ENCODE measurements at regions not wholly inside any gene's neighbourhood (a gene's known extent, or its start where the extent isn't known, plus 50 kb on each side); places are given as distances from the start of the nearest gene placed in this dataset.
A peak's percentile ranks its signal among the peaks of the same experiment; 100 is the strongest.

GRCh38 chr10:2943932-2944614 is 123.3 kb upstream of the PFKP start:
- Histone ChIP-seq H3K27ac (no peak overlapping the region), H3K4me1 (ENCODE audit: insufficient read depth) (no peaks in the 10 kb centered on the region), H3K4me3 (no peak overlapping the region), H4K20me1 (ENCODE audit: insufficient read depth, poor library complexity, severe bottlenecking) (no peaks in the 10 kb centered on the region), H3K9me3 (ENCODE audit: low read depth) (no peaks in the 10 kb centered on the region), H3K36me3 (replicated peaks; ENCODE audit: insufficient read depth, low read depth) (no peaks in the 10 kb centered on the region), H3K4me2 (no peak overlapping the region), H3K79me2 (no peaks in the 10 kb centered on the region), H3K27me3 (no peaks in the 10 kb centered on the region), H3K9me2 (replicated peaks; ENCODE audit: insufficient read depth) (no peaks in the 10 kb centered on the region), H2AFZ (no peak overlapping the region)
- 85% methylated on average over 7 of the region's 7 CpGs for WGBS (ENCODE audit: low lambda C conversion rate, missing lambda C conversion rate)
- DNase-seq (ENCODE audit: low spot score), result no peak
- TF ChIP-seq EZH2 (IDR thresholded peaks at IDR 0.05; ENCODE audit: borderline replicate concordance) (no peak), EZH2phosphoT487 (IDR thresholded peaks at IDR 0.05; ENCODE audit: low read depth, severe bottlenecking, unreplicated experiment) (no peak), CTCF (IDR thresholded peaks at IDR 0.05; ENCODE audit: poor library complexity) (no peak)

GRCh38 chr10:2942938-2943337 is 124.4 kb upstream of the PFKP start:
- Histone ChIP-seq H4K20me1 (ENCODE audit: insufficient read depth, poor library complexity, severe bottlenecking) (no peaks in the 10 kb centered on the region), H3K27me3 (no peaks in the 10 kb centered on the region), H3K4me2 (no peak overlapping the region), H2AFZ (no peak overlapping the region), H3K4me3 (no peak overlapping the region), H3K9me3 (ENCODE audit: low read depth) (no peaks in the 10 kb centered on the region), H3K36me3 (replicated peaks; ENCODE audit: insufficient read depth, low read depth) (no peaks in the 10 kb centered on the region), H3K27ac (no peak overlapping the region), H3K9me2 (replicated peaks; ENCODE audit: insufficient read depth) (no peaks in the 10 kb centered on the region), H3K4me1 (ENCODE audit: insufficient read depth) (no peaks in the 10 kb centered on the region), H3K79me2 (no peaks in the 10 kb centered on the region)
- TF ChIP-seq EZH2 (IDR thresholded peaks at IDR 0.05; ENCODE audit: borderline replicate concordance) (no peak), EZH2phosphoT487 (IDR thresholded peaks at IDR 0.05; ENCODE audit: low read depth, severe bottlenecking, unreplicated experiment) (no peak), CTCF (IDR thresholded peaks at IDR 0.05; ENCODE audit: poor library complexity) (no peak)
- WGBS (ENCODE audit: low lambda C conversion rate, missing lambda C conversion rate), result 42% methylated on average over 3 of the region's 3 CpGs
- DNase-seq (ENCODE audit: low spot score), result no peak

DNA sequence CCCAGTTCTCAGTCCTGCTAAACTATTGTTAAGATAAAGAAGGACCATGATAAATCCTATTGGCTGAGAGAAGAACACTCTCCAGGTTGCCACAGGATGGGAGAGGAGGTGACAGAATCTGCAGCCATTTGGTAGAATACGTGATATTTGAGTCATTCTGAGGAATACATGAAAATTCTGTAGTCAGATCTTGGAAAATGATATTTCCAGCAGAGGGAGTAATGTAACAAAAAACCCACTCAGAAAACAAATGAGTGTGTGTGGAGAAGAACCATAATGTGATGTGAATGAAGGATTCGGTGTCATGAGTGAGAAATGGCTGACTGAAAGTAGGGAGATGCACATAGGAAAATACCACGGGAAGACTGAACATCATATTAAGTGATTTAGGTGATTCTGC is 128.5 kb upstream of the PFKP start:
- Histone ChIP-seq H3K27ac (no peak overlapping the region), H3K9me3 (ENCODE audit: low read depth) (no peaks in the 10 kb centered on the region), H3K4me3 (no peak overlapping the region), H3K4me1 (ENCODE audit: insufficient read depth) (no peaks in the 10 kb centered on the region), H3K36me3 (replicated peaks; ENCODE audit: insufficient read depth, low read depth) (no peaks in the 10 kb centered on the region), H3K9me2 (replicated peaks; ENCODE audit: insufficient read depth) (no peaks in the 10 kb centered on the region), H3K4me2 (no peak overlapping the region), H3K27me3 (no peaks in the 10 kb centered on the region), H2AFZ (no peak overlapping the region), H4K20me1 (ENCODE audit: insufficient read depth, poor library complexity, severe bottlenecking) (no peaks in the 10 kb centered on the region), H3K79me2 (no peaks in the 10 kb centered on the region)
- DNase-seq (ENCODE audit: low spot score), result no peak
- WGBS (ENCODE audit: low lambda C conversion rate, missing lambda C conversion rate), result 85% methylated on average over 3 of the region's 3 CpGs
- TF ChIP-seq CTCF (IDR thresholded peaks at IDR 0.05; ENCODE audit: poor library complexity) (peak; percentile 36), EZH2phosphoT487 (IDR thresholded peaks at IDR 0.05; ENCODE audit: low read depth, severe bottlenecking, unreplicated experiment) (no peak), EZH2 (IDR thresholded peaks at IDR 0.05; ENCODE audit: borderline replicate concordance) (no peak)
